Epithelial cell of prostate (primary cell): ENCODE measurements at regions not wholly inside any gene's neighbourhood (a gene's known extent, or its start where the extent isn't known, plus 50 kb on each side); places are given as distances from the start of the nearest gene placed in this dataset.
A peak's percentile ranks its signal among the peaks of the same experiment; 100 is the strongest.
"Not testable (repeated sequence)": the region's sequence is repeated elsewhere in the genome, so short reads cannot be mapped to it uniquely, and the experiment has no call there.

ENCODE experiments used
- DNase-seq: peaks from one replicate; pipeline ENCODE4 v3.0.0-alpha.2; 2011; ENCODE audit warnings: low read depth, low spot score
- H3K27ac ChIP-seq: fragments of 450-650 bp; 2 replicates; pipeline ENCODE4 v1.5.1; 2017; ENCODE audit warnings: mild to moderate bottlenecking

GRCh38 chr10:57628592-57629284, 639.0 kb downstream of the IPMK start:
- no peak overlapping the region for H3K27ac ChIP-seq
- DNase-seq, result no peak

GRCh38 chr10:57627642-57628178, 640.0 kb downstream of the IPMK start:
- DNase-seq, result no peak
- no peak overlapping the region for H3K27ac ChIP-seq

DNA sequence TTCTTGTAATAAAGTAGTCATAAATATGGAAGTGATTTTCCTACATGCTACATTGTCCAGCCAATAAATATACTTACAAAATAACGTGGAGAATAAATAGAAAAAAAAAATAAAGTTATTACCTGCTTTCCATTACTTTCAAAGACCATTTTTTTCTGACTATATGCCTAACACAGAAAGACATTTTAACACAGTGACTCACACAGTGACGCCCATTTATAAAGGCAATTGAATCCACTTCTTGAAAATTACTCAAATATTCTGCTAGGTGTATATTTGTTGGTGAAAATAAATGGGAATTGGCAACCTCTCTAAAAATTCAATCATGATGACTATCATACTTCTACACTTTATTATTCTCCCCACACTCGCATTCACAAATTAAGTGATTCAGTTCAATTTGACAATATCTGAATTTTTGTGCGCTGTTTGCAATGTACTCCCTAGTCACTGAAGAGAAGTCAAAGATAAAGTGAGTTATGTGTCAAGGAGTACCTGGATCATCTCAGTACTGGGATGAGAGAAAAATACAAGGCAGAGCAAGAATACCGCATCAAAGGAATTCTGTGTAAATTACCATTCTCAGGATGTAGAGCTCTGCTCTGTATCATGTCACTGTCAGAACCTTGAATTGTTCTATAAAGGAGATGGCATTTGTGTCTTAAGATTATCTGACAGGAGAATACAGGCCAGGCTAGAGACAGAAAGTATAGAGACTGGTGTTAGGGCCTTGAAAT, 642.7 kb downstream of the IPMK start:
- DNase-seq, result no peak
- H3K27ac ChIP-seq, result peak overlapping the region; percentile 48

- peak; percentile 50 for DNase-seq
- peak overlapping the region; percentile 48 for H3K27ac ChIP-seq
These were observed 643.6 kb downstream of the IPMK start for GRCh38 chr10:57624066-57624465.

- DNase-seq, result no peak
These were observed 646.2 kb downstream of the IPMK start for GRCh38 chr10:57621466-57621865.

GRCh38 chr10:57605948-57606485, 661.7 kb downstream of the IPMK start:
- no peak overlapping the region for H3K27ac ChIP-seq
- DNase-seq, result no peak

More at GRCh38 chr10:57621466-57621865, 646.2 kb downstream of the IPMK start:
- H3K27ac ChIP-seq, result no peak overlapping the region

DNA sequence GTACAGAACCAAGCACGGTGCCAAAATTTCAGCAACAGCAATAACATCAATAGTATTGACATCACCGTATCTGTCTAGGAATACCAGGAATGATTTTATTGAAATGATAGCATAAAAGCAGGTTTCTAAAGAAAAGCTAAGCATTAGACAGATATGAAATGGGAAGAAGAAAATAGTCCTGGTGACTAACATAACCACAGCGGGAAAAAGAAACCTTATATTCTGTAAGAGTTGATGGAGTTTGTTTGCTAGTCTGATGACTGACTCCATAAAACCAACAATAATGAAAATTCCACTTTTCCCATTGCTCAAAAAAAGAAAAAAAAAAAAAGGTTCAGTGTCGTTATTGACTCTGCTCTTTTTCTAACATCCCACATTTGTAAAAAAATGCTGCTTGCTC, 668.3 kb downstream of the IPMK start:
- no peak overlapping the region for H3K27ac ChIP-seq
- DNase-seq, result no peak

GRCh38 chr10:57593983-57594573, 673.6 kb downstream of the IPMK start:
- no peak for DNase-seq
- no peak overlapping the region for H3K27ac ChIP-seq

GRCh38 chr10:57579926-57580325, 687.8 kb downstream of the IPMK start:
- no peak overlapping the region for H3K27ac ChIP-seq
- DNase-seq, result no peak

GRCh38 chr10:57562211-57562610, 705.5 kb downstream of the IPMK start:
- DNase-seq, result no peak

DNA sequence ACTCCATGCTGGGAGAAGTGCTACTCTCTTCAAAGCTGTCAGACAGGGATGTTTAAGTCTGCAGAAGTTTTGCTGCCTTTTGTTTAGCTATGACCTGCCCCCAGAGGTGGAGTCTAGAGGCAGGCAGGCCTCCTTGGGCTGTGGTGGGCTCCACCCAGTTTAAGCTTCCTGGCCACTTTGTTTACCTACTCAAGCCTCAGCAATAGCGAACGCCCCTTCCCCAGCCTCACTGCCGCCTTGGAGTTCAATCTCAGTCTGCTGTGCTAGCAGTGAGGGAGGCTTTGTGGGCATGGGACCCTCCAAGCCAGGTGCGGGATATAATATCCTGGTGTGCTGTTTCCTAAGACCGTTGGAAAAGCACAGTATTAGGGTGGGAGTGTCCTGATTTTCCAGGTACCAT, 715.9 kb downstream of the IPMK start:
- H3K27ac ChIP-seq, DNase-seq: not testable (repeated sequence)

More at GRCh38 chr10:57562211-57562610, 705.5 kb downstream of the IPMK start:
- no peak overlapping the region for H3K27ac ChIP-seq

- no peak for DNase-seq
- H3K27ac ChIP-seq, result no peak overlapping the region
These were observed 732.4 kb downstream of the IPMK start for GRCh38 chr10:57535306-57535705.

DNA sequence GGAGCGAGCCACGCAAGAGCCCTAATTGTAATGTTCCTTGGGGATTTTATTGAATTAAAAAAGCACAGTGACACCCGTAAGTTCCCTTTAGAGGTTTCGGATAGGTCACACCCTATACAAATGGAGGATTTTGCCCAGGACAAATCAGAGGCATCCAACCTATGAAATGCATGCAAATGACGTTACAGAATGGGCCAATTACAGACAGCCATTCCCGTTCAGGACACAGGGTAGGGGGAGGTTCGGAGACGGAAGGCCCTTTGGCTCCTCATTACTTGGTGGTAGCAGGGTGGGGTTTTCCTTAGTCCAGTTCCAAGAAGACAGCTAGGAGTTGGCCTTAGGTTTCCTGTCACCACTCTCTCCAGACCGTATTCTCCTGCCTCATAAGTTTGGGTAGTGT, 754.1 kb downstream of the IPMK start:
- no peak for DNase-seq
- no peak overlapping the region for H3K27ac ChIP-seq

DNA sequence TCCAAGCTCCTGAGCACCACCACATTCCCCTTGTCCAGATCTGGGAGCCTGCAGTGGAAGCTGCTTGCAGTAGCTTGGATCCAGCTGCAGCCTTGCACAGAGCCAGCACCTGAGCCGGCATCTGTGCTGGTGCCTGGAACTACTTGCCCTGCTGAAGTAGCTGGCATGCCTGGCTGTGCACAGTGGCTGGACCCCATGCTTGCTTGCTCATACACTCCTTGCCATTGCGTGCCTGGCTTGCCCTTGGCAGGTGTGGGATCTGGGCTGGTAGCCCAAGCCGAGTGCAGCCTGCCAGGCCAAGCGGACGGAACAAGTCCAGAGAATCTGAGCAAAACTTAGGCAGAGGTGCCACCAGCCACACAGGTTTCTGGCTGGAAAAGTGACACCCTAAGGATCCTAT, 759.9 kb downstream of the IPMK start:
- no peak overlapping the region for H3K27ac ChIP-seq
- no peak for DNase-seq

DNA sequence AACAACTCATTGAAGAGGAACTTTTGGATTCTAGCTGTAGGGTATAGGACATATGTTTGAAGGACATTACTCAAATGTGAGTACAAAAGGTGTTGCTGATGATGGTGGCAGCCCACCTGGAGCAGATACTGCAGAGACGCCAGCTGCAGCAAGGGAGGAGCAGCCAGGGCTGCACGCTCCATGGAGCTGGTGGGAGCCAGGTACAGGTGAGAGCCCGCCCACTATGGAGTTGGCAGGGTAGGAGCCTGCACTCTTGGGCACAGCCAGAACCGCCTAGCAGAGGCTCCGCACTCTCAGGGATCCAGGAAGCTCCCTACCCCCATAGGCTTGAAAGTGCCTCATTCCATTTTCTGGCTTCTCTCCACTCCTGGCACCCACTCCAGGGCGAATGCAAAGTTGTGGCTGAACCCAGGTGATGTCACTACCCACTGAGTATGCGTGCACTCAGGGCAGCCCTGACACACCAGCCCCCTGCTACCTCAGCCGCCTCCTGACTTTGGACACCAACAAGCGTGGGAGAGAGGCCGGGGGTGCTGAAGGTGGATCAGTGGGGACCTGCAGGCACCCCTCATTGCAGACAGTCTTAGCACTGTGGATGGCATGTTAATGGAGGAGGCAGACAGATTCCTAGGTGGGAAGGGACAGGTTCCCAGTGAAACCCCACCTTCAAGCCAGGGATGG, 761.1 kb downstream of the IPMK start:
- DNase-seq, result no peak
- no peak overlapping the region for H3K27ac ChIP-seq

GRCh38 chr10:57494486-57494885, 773.2 kb downstream of the IPMK start:
- no peak overlapping the region for H3K27ac ChIP-seq
- no peak for DNase-seq

GRCh38 chr10:57482259-57482658, 785.4 kb downstream of the IPMK start:
- no peak overlapping the region for H3K27ac ChIP-seq
- no peak for DNase-seq

DNA sequence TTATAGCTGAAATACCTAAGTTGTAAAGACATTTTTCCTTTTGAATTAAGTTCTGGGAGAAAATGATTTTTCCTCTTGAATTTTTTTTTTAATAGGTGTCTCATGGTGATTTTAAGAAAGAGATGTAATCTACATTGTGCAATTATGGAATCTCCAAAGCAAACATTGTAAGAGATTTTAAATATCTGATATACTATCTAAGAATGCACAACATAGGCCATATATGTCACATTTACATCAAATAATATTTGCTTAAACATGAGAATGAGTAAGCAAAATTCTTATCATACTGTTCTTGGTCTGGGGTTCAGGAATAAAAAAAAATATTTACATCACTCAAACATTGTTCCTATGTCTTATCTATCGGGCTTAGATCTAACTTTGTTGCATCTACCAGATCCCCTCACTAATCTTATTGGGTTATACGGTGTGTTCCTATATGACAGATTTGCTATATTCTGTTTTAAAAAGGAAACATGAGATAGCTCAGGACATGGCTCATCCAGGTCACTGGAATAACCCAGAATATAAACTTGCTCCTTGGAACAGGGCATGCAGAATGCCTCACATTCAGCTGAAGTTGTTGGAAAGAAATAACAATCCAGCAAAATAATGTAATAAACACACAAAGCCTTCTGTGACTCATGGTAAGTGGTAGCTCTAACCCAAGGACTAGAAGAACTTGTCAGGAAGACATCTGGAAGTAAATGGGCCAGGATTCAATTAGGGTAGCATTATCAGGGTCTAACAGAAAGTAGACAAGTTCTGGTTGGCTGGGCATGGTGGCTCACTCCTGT, 794.7 kb downstream of the IPMK start:
- H3K27ac ChIP-seq, result no peak overlapping the region
- no peak for DNase-seq

DNA sequence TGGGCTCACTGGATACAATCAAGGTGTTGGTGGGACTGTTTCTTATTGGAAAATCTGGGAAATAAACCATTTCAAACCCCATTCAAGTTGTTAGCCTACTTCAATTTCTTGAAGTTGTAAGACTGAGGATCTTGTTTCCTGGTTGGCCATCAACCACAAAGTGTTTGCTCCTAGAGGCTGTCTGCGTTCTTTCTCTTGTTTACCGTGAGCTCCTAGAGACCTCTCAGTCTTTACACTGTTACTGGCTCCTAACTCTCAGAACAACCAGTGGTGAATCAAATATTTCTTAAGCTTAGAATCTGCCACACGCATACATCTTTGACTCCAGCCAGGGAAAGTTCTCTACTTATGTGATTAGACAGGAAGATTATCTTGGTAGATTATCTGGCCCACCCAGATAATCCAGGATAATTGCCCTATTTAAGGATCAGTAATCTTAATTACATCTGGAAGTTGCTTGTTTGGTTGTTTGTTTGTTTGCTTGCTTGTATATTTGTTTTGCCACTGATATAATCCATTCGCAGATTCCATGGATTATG, 798.7 kb downstream of the IPMK start:
- DNase-seq, result no peak

More for the DNA sequence above, 798.7 kb downstream of the IPMK start:
- no peak overlapping the region for H3K27ac ChIP-seq
